ENCODE measurements at regions not wholly inside any gene's neighbourhood (a gene's known extent, or its start where the extent isn't known, plus 50 kb on each side); places are given as distances from the start of the nearest gene placed in this dataset.

DNA sequence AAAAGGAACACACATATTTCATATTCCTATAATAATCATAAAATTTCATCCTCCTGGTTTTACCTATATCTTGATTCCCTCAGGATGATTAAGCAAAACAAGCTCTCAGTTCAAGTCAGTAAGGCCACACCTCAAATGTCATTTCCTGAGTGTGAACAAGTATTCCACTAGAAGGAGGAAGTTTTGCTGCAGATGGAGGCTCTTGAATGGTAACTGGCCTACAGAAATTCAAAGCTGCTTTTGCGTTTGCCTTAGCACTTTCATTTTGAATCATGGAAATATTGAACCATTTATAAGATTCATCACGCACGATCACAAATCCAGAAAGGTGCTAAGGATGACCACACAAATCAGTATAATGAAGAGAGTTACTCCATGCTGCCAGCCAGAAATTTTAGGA lies 254.4 kb upstream of the CXXC4 start:
- Histone ChIP-seq H3K4me1 (ENCODE audit: insufficient read depth, low read length, severe bottlenecking) (peaks cover 54% of the 10 kb centered on the region), H3K4me3 (ENCODE audit: low read depth, low read length, poor library complexity, severe bottlenecking) (no peak overlapping the region), H4K20me1 (ENCODE audit: insufficient read depth, low read length) (no peaks in the 10 kb centered on the region), H3K79me2 (ENCODE audit: insufficient read depth, low read length) (no peaks in the 10 kb centered on the region), H3K9ac (ENCODE audit: low read length) (no peak overlapping the region), H2AFZ (ENCODE audit: low read length) (no peak overlapping the region), H3K36me3 (ENCODE audit: insufficient read depth, low read length) (no peaks in the 10 kb centered on the region), H3K9me2 (ENCODE audit: low read depth, low read length) (no peaks in the 10 kb centered on the region), H3K27ac (ENCODE audit: low read depth, low read length, poor library complexity, severe bottlenecking) (peak overlapping the region; percentile 15), H3F3A (ENCODE audit: insufficient read depth, low read length) (no peaks in the 10 kb centered on the region), H3K27me3 (ENCODE audit: insufficient read depth, low read length) (no peaks in the 10 kb centered on the region), H3K9me3 (ENCODE audit: low read length) (no peaks in the 10 kb centered on the region), H3K4me2 (ENCODE audit: low read length) (peak overlapping the region; percentile 48)
- TF ChIP-seq EZH2 (IDR thresholded peaks at IDR 0.05; ENCODE audit: borderline replicate concordance, low read length) (no peak), CTCF (IDR thresholded peaks at IDR 0.05; ENCODE audit: low read length) (no peak)

DNA sequence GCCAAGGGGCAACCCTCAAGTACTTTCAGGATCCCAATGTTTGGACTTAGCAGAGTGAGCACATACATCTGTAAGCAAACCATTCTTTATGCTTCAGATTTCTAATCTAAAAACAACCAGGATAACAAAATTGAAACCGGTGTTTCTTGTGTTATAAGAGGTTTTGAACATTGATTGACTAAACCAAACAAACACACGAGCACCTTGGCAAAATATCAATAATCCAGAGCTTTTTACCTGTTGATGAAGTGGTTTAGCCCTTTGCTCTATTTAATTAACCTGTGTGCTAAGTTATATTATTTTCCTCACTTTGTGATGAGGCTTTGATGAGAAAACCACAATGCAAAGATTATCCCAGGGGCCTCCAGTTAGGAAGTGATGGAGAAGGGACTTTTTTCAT lies 255.3 kb upstream of the CXXC4 start:
- TF ChIP-seq CTCF (IDR thresholded peaks at IDR 0.05; ENCODE audit: low read length) (no peak), EZH2 (IDR thresholded peaks at IDR 0.05; ENCODE audit: borderline replicate concordance, low read length) (no peak)
- Histone ChIP-seq H3K27me3 (ENCODE audit: insufficient read depth, low read length) (no peaks in the 10 kb centered on the region), H3F3A (ENCODE audit: insufficient read depth, low read length) (no peaks in the 10 kb centered on the region), H3K4me1 (ENCODE audit: insufficient read depth, low read length, severe bottlenecking) (peaks cover 45% of the 10 kb centered on the region), H3K9me3 (ENCODE audit: low read length) (no peaks in the 10 kb centered on the region), H3K4me2 (ENCODE audit: low read length) (no peak overlapping the region), H3K36me3 (ENCODE audit: insufficient read depth, low read length) (no peaks in the 10 kb centered on the region), H2AFZ (ENCODE audit: low read length) (peak overlapping the region; percentile 82; the same call in 1 of the 2 replicates), H3K27ac (ENCODE audit: low read depth, low read length, poor library complexity, severe bottlenecking) (peak overlapping the region; percentile 15), H3K4me3 (ENCODE audit: low read depth, low read length, poor library complexity, severe bottlenecking) (no peak overlapping the region), H3K79me2 (ENCODE audit: insufficient read depth, low read length) (no peaks in the 10 kb centered on the region), H4K20me1 (ENCODE audit: insufficient read depth, low read length) (no peaks in the 10 kb centered on the region), H3K9ac (ENCODE audit: low read length) (no peak overlapping the region), H3K9me2 (ENCODE audit: low read depth, low read length) (no peaks in the 10 kb centered on the region)

GRCh38 chr4:104751468-104751867 lies 256.8 kb upstream of the CXXC4 start:
- no peaks in the 10 kb centered on the region for H3K27me3 ChIP-seq (ENCODE audit: insufficient read depth, low read length)
- H3K9me2 ChIP-seq (ENCODE audit: low read depth, low read length) = no peaks in the 10 kb centered on the region
- H3K79me2 ChIP-seq (ENCODE audit: insufficient read depth, low read length) = no peaks in the 10 kb centered on the region
- H2AFZ ChIP-seq (ENCODE audit: low read length) = no peak overlapping the region
- H3K4me1 ChIP-seq (ENCODE audit: insufficient read depth, low read length, severe bottlenecking) = peaks cover 50% of the 10 kb centered on the region
- H3K9ac ChIP-seq (ENCODE audit: low read length) = no peak overlapping the region
- H3K4me2 ChIP-seq (ENCODE audit: low read length) = no peak overlapping the region
- no peak for TF ChIP-seq CTCF (IDR thresholded peaks at IDR 0.05; ENCODE audit: low read length)
- TF ChIP-seq EZH2 (IDR thresholded peaks at IDR 0.05; ENCODE audit: borderline replicate concordance, low read length) = no peak
- H3K4me3 ChIP-seq (ENCODE audit: low read depth, low read length, poor library complexity, severe bottlenecking) = no peak overlapping the region
- no peaks in the 10 kb centered on the region for H3K9me3 ChIP-seq (ENCODE audit: low read length)
- no peaks in the 10 kb centered on the region for H3K36me3 ChIP-seq (ENCODE audit: insufficient read depth, low read length)
- H3K27ac ChIP-seq (ENCODE audit: low read depth, low read length, poor library complexity, severe bottlenecking) = no peak overlapping the region
- no peaks in the 10 kb centered on the region for H4K20me1 ChIP-seq (ENCODE audit: insufficient read depth, low read length)
- no peaks in the 10 kb centered on the region for H3F3A ChIP-seq (ENCODE audit: insufficient read depth, low read length)
